Activated CD4-positive, alpha-beta T cell treated with anti-CD3 and anti-CD28 coated beads for 24 hours (primary cell): ENCODE measurements at regions not wholly inside any gene's neighbourhood (a gene's known extent, or its start where the extent isn't known, plus 50 kb on each side); places are given as distances from the start of the nearest gene placed in this dataset.
"Not testable (repeated sequence)": the region's sequence is repeated elsewhere in the genome, so short reads cannot be mapped to it uniquely, and the experiment has no call there.

Experiments used
- DNase-seq, 2 donors: peaks; one replicate each; pipeline ENCODE4 v3.0.0-alpha.2; 2020; ENCODE audit warnings: low read depth in 2 of 2

GRCh38 chr6:115551527-115551926, 509.2 kb downstream of the FRK start:
- no peak for DNase-seq

GRCh38 chr6:115545672-115545986, 515.1 kb downstream of the FRK start:
- DNase-seq = no peak

- DNase-seq = no peak
These were observed 515.7 kb downstream of the FRK start for GRCh38 chr6:115544765-115545671.

- DNase-seq = no peak
These were observed 520.4 kb downstream of the FRK start for GRCh38 chr6:115540077-115540869.

GRCh38 chr6:115539531-115539930, 521.2 kb downstream of the FRK start:
- no peak for DNase-seq

- DNase-seq = no peak
These were observed 535.9 kb downstream of the FRK start for GRCh38 chr6:115524821-115525220.

- DNase-seq = not testable (repeated sequence)
These were observed 538.9 kb downstream of the FRK start for GRCh38 chr6:115521747-115522146.

GRCh38 chr6:115514656-115515055, 546.0 kb downstream of the FRK start:
- no peak for DNase-seq

GRCh38 chr6:115512923-115513322, 547.8 kb downstream of the FRK start:
- DNase-seq = no peak

- DNase-seq = no peak
These were observed 548.9 kb downstream of the FRK start for GRCh38 chr6:115511771-115512170.

GRCh38 chr6:115502432-115502831, 558.3 kb downstream of the FRK start:
- DNase-seq = not testable (repeated sequence)

GRCh38 chr6:115495184-115495583, 565.5 kb downstream of the FRK start:
- no peak for DNase-seq

GRCh38 chr6:115487331-115487730, 573.4 kb downstream of the FRK start:
- DNase-seq = no peak

GRCh38 chr6:115485400-115485799, 575.3 kb downstream of the FRK start:
- no peak for DNase-seq

GRCh38 chr6:115480543-115480942, 580.1 kb downstream of the FRK start:
- not testable (repeated sequence) for DNase-seq

GRCh38 chr6:115474443-115475041, 586.1 kb downstream of the FRK start:
- no peak for DNase-seq

- no peak for DNase-seq
These were observed 592.3 kb downstream of the FRK start for GRCh38 chr6:115468272-115469005.

- DNase-seq = no peak
These were observed 593.0 kb downstream of the FRK start for GRCh38 chr6:115467726-115468125.

- DNase-seq = no peak
These were observed 599.8 kb downstream of the FRK start for GRCh38 chr6:115460913-115461312.

GRCh38 chr6:115456848-115457247, 603.8 kb downstream of the FRK start:
- no peak for DNase-seq

GRCh38 chr6:115443825-115444478, 616.7 kb downstream of the FRK start:
- no peak for DNase-seq
